ENCODE measurements at regions not wholly inside any gene's neighbourhood (a gene's known extent, or its start where the extent isn't known, plus 50 kb on each side); places are given as distances from the start of the nearest gene placed in this dataset.
A peak's percentile ranks its signal among the peaks of the same experiment; 100 is the strongest.

GRCh38 chr9:108568093-108568492 is 287.7 kb downstream of the ACTL7B start:
- intact Hi-C loops (cut with micrococcal nuclease) = loop anchor here (5.0 kb wide), 1 partner anchor 836 kb away; no protein-coding TSS in a partner anchor
- H3K36me3 Mint-ChIP-seq (ENCODE audit: insufficient read depth, unreplicated experiment) = no peaks in the 10 kb centered on the region
- DNase-seq (ENCODE audit: unreplicated experiment) = peak; percentile 52
- no TSS peak for BruUV-seq (replicated peaks)
- H3K27ac Mint-ChIP-seq (ENCODE audit: low read depth, unreplicated experiment) = peak overlapping the region; percentile 96
- H3K4me1 Mint-ChIP-seq (ENCODE audit: insufficient read depth, unreplicated experiment) = peaks cover 40% of the 10 kb centered on the region
- no peaks in the 10 kb centered on the region for H3K9me3 Mint-ChIP-seq (ENCODE audit: unreplicated experiment)
- no peak for TF ChIP-seq CTCF (IDR thresholded peaks at IDR 0.05; ENCODE audit: unreplicated experiment)
- no peaks in the 10 kb centered on the region for H3K27me3 Mint-ChIP-seq (ENCODE audit: insufficient read depth, unreplicated experiment)
- no peak overlapping the region for H3K4me3 Mint-ChIP-seq (ENCODE audit: unreplicated experiment)
- CTCF ChIA-PET = interaction anchor here (0.6 to 10.8 kb wide), 13 partner anchors 90 to 1086 kb away, joined by 3 to 123 read pairs (median 4); no protein-coding TSS in a partner anchor
- POLR2A ChIA-PET = interaction anchor here (0.6 to 8.1 kb wide), 27 partner anchors 10 to 1145 kb away, joined by 3 to 95 read pairs (median 4); partner anchors contain the start of gene KLF4

GRCh38 chr9:108567571-108567970 is 288.2 kb downstream of the ACTL7B start:
- CTCF ChIA-PET = interaction anchor here (0.6 to 10.8 kb wide), 22 partner anchors 10 to 1171 kb away, joined by 3 to 123 read pairs (median 5); no protein-coding TSS in a partner anchor

GRCh38 chr9:108565651-108566378 is 290.0 kb downstream of the ACTL7B start:
- ChIA-PET CTCF (interaction anchor here (0.6 to 10.8 kb wide), 58 partner anchors 9 to 1423 kb away, joined by 3 to 123 read pairs (median 3); no protein-coding TSS in a partner anchor), POLR2A (interaction anchor here (0.6 to 8.1 kb wide), 27 partner anchors 11 to 1084 kb away, joined by 3 to 95 read pairs (median 4); partner anchors contain the start of gene KLF4)
- H3K4me1 Mint-ChIP-seq (ENCODE audit: insufficient read depth, unreplicated experiment) = peaks cover 56% of the 10 kb centered on the region
- TF ChIP-seq CTCF (IDR thresholded peaks at IDR 0.05; ENCODE audit: unreplicated experiment) = peak; percentile 75
- H3K36me3 Mint-ChIP-seq (ENCODE audit: insufficient read depth, unreplicated experiment) = no peaks in the 10 kb centered on the region
- BruUV-seq (replicated peaks) = no TSS peak
- peak; percentile 92 for DNase-seq (ENCODE audit: unreplicated experiment)
- no peak overlapping the region for H3K4me3 Mint-ChIP-seq (ENCODE audit: unreplicated experiment)
- peak overlapping the region; percentile 29 for H3K27ac Mint-ChIP-seq (ENCODE audit: low read depth, unreplicated experiment)
- H3K27me3 Mint-ChIP-seq (ENCODE audit: insufficient read depth, unreplicated experiment) = no peaks in the 10 kb centered on the region
- H3K9me3 Mint-ChIP-seq (ENCODE audit: unreplicated experiment) = no peaks in the 10 kb centered on the region
- intact Hi-C loops (cut with micrococcal nuclease) = loop anchor here (1.0 to 5.0 kb wide), 9 partner anchors 150 to 1144 kb away; no protein-coding TSS in a partner anchor

More at GRCh38 chr9:108567571-108567970, 288.2 kb downstream of the ACTL7B start:
- no peaks in the 10 kb centered on the region for H3K27me3 Mint-ChIP-seq (ENCODE audit: insufficient read depth, unreplicated experiment)
- no peaks in the 10 kb centered on the region for H3K36me3 Mint-ChIP-seq (ENCODE audit: insufficient read depth, unreplicated experiment)
- H3K4me1 Mint-ChIP-seq (ENCODE audit: insufficient read depth, unreplicated experiment) = peaks cover 42% of the 10 kb centered on the region
- H3K9me3 Mint-ChIP-seq (ENCODE audit: unreplicated experiment) = no peaks in the 10 kb centered on the region
- H3K4me3 Mint-ChIP-seq (ENCODE audit: unreplicated experiment) = no peak overlapping the region
- no peak for DNase-seq (ENCODE audit: unreplicated experiment)
- BruUV-seq (replicated peaks) = no TSS peak
- no peak for TF ChIP-seq CTCF (IDR thresholded peaks at IDR 0.05; ENCODE audit: unreplicated experiment)
- intact Hi-C loops (cut with micrococcal nuclease) = loop anchor here (5.0 kb wide), 1 partner anchor 835 kb away; no protein-coding TSS in a partner anchor
- POLR2A ChIA-PET = interaction anchor here (0.8 to 8.1 kb wide), 25 partner anchors 10 to 1144 kb away, joined by 3 to 95 read pairs (median 6); partner anchors contain the start of gene KLF4
- peak overlapping the region; percentile 96 for H3K27ac Mint-ChIP-seq (ENCODE audit: low read depth, unreplicated experiment)

GRCh38 chr9:108562176-108562575 is 293.6 kb downstream of the ACTL7B start:
- TF ChIP-seq CTCF (IDR thresholded peaks at IDR 0.05; ENCODE audit: unreplicated experiment) = no peak
- H3K36me3 Mint-ChIP-seq (ENCODE audit: insufficient read depth, unreplicated experiment) = no peaks in the 10 kb centered on the region
- no peaks in the 10 kb centered on the region for H3K9me3 Mint-ChIP-seq (ENCODE audit: unreplicated experiment)
- BruUV-seq (replicated peaks) = no TSS peak
- H3K27me3 Mint-ChIP-seq (ENCODE audit: insufficient read depth, unreplicated experiment) = no peaks in the 10 kb centered on the region
- CTCF ChIA-PET = interaction anchor here (0.6 to 10.8 kb wide), 15 partner anchors 8 to 1165 kb away, joined by 3 to 123 read pairs (median 3); no protein-coding TSS in a partner anchor
- POLR2A ChIA-PET = interaction anchor here (0.6 to 8.1 kb wide), 19 partner anchors 11 to 1294 kb away, joined by 3 to 95 read pairs (median 5); no protein-coding TSS in a partner anchor
- no peak overlapping the region for H3K4me3 Mint-ChIP-seq (ENCODE audit: unreplicated experiment)
- intact Hi-C loops (cut with micrococcal nuclease) = loop anchor here (1.0 kb wide), 1 partner anchor 118 kb away; no protein-coding TSS in a partner anchor
- peaks cover 27% of the 10 kb centered on the region for H3K4me1 Mint-ChIP-seq (ENCODE audit: insufficient read depth, unreplicated experiment)
- no peak overlapping the region for H3K27ac Mint-ChIP-seq (ENCODE audit: low read depth, unreplicated experiment)
- peak; percentile 95 for DNase-seq (ENCODE audit: unreplicated experiment)
